Activated CD8-positive, alpha-beta memory T cell treated with anti-CD3 and anti-CD28 coated beads, Interleukin-2, amount 50 U/mL, for 4 hours (primary cell): ENCODE measurements at regions not wholly inside any gene's neighbourhood (a gene's known extent, or its start where the extent isn't known, plus 50 kb on each side); places are given as distances from the start of the nearest gene placed in this dataset.

Experiments
- DNase-seq: peaks from one replicate; pipeline ENCODE4 v3.0.0-alpha.2; 2020

DNA sequence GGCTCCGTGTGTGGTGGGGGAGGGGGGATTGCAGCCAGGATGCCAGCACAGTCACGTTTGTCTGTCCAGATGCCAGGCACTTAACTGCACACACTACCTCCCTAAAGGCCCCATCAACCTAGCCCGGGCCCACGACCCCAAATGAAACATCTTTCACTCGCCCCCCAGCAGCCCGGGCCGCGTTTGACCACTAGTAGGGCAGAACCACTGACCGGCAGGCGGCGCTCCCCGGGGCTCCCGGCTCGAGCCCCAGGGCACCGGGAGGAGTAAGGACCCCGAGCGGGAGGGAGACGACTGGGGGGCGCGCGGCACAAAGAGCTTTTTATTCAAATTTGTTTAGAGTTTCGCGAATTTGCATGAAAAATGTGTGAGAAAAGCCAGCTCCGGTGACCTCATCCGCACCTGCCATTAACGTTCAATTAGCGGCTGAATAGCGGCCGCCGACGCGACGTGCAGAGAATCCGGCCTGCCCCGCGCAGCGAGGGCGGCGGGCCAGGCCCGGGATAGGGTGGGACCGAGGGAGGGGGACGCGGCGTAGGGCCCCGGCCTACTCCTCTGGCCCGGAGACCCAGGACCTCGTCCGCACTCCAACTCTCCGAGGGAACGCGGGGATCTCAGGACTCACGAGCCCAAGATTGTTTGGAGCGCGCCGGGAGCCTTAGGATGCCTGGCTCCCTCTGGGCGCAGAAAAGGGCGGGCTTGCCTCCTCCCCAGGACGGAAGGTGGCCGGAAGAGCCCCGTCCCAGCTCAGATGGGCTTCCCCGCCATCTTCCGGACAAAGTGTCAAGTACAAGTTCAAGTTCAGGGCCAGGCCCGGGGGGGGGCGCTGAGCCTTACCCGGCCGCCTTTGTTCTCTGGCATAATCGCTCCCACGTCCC, 64.9 kb upstream of the POLG start:
- no peak for DNase-seq

GRCh38 chr15:89398896-89399237, 64.2 kb upstream of the POLG start:
- no peak for DNase-seq

- no peak for DNase-seq
These were observed 63.0 kb upstream of the POLG start for GRCh38 chr15:89397653-89398023.

DNA sequence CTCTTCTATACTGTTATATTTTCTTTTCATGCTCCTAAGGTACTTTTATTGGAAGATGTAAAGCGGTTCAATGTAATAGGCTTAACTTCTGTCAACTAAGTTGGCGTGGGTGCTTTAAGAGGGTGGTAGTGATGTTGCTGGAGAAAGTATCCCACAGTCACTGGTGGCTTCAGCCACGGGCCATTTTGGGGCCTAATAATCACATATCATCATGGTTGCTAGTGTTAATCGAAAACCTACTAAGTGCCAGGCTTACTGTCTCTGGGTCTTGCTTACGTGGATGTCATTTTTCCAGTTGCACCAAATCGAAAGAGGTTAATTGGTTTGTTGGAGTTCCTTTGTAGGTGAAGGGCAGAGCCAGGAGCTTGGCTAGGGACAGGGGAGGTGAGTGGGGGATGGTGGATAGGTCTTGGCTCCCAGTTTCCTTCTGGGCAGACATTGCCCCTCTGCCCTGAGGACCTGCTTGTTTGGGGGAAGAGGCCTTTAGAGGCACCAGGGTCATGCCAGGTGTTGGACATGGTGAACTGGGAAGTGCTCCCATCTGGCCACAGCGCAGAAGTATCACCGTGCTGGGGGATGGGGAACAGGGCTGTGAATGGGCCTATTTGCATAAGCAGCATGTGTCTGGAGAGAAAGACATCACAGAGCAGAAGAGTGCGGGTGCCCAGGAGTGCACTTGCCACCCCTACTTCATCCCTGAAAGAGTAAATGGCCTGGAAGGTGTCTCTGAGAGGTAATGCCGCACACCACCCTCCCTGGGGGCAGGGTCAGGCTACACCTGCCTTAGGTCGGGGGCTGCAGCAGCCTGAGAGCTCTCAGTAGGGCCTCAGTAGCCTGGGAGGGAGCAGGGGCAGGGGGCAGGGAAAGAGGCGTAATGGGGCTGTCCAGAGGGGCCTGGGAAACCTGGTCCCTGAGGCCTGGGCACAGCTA, 62.4 kb upstream of the POLG start:
- no peak for DNase-seq

DNA sequence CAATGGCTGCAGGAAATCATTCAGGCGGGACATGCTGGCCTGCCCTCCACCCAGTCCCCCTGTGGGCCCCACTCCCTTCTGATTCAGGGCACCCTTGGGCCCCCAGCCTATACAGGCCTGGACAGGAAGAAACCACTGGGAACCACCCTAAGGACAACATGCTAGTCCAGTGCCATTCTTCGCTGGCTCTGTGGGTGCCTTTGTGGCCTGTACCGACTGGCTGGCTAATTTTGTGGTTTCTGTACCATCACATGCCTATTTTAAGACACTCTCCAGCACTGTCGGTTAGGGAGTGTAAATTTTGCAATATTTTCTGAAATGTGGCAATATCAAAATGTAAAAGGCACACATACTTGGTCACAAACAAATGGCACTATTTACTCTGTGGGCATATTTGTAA, 61.4 kb upstream of the POLG start:
- DNase-seq: no peak

DNA sequence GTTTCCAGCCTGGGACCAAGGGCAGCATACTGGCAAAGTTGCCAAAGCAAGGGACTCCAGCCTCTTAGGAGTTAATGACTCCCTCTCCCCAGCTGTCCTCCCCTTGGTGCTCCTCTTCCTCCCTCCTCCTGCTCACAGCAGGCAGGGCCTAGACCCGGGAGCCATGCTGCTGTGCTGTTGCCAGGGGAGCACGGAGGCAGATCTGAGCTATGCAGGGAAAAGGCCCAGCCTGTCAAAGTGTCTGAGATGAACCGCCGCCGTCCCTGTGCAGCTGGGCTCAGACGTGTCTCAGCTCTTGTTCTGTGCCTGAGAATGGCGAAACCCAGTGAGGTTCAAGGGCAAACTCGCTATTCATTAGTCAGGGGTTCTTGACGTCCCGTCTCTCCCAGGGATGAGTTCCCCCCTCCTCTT, 60.8 kb upstream of the POLG start:
- DNase-seq: no peak

DNA sequence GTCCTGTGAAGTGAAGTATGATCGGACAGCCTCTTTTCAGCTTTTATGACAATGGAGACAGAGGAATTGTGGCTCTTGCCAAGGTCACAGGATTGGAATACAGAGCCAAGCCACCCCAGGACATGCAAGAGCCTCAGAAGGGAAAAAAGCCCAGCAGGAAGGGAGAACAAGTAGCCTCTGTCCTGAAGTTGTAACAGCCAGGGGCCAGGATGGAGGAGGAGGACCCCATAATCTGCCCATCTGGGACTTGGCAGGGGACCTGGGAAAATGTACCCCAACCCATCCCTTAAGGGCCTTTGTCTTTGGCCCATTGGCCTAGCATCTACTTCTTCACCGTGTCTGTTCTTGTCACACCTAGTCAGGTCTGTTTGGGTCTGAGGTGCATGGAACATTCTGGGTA, 60.4 kb upstream of the POLG start:
- no peak for DNase-seq

DNA sequence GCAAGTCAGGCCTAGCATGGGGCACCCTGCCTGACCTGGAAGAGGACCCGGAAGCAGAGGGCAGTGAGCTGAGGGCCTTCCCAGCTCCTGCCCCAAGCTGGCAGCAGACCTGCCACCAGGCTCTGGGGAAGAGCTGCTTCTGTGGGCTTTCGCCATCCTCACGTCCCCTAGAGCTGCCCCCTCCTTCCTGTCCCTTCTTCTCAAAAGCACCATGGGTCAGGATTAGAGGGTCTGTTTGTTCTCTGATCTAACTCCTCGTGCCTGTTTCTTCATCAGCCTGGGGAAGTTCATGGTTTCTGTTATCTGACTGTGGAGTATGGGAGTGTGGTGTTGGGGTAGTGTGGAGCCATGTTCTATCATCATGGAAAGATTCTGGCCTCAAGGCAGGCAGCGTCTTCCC, 58.4 kb upstream of the POLG start:
- DNase-seq: no peak

DNA sequence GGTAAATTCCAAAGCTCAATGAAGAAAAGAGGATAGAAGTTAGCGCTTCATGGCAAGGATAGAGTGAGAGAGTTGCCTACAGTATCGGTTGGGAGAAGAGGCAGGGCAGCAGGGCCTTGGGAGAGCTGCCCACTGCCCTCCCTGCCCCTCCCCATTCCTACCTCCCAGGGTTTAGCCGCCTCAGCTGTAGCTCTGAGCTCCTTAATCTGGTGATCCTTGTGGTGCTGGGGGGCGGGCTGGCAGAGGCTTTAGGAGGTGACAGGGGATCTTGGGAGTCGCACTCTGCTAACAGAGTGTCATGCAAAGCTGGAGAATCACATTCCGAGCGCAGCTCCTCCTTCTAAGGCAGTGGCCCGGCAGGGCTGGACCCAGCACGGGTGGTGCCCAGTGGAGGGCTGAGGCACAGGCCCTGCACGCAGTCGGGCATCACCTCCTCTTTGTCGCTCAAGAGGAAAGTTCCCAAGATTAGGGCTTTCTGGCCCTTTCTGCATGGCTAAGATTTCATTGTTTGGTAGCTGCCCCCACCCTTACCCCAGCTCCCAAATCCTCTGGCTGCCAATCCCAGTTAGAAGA, 57.1 kb upstream of the POLG start:
- no peak for DNase-seq

GRCh38 chr15:89389841-89390603, 55.4 kb upstream of the POLG start:
- no peak for DNase-seq

- no peak for DNase-seq
These were observed 52.7 kb upstream of the POLG start for GRCh38 chr15:89387140-89387903.

DNA sequence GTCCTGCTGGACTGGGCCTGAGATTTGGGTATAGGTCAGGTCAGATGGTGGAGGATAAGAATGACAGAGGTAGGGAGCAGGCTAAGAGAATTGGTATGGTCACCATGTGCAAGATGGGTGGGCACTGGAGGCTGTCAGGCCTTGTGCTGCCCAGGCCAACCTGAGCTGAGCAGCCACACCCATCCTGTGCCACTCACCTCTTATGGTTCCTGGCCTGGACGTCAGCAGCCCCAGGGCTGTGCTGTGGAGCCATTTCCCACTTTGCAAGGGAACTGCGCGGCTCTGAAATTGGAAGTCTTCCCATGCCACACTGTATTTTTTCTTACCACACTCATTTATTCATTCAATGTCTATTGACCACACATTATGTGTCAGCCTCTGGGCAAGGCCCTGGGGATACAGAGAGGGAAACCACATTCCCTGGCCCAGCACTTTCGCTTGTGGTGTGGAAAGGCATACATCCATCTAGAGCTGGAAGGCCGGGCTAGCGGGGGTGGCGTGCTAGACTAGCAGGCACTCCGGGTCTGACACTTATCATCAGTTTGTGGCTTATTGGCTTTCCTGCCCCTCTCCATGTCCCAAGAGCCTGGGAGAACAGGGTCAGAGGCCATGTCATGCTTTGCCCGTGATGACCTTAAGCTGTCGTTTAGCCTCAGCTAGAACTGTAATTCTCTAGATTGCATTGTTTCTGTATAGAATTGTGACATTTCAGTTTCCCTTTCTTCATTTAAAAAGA, 51.1 kb upstream of the POLG start:
- DNase-seq: no peak
